Tibial artery (tissue), 4 donors: ENCODE measurements at regions not wholly inside any gene's neighbourhood (a gene's known extent, or its start where the extent isn't known, plus 50 kb on each side); places are given as distances from the start of the nearest gene placed in this dataset.

Experiments
- DNase-seq, 2 donors: peaks; one replicate each; pipeline ENCODE4 v3.0.0-alpha.2; 2019
- H3K27ac ChIP-seq, 2 donors: fragments of 200-600 bp; sonication (generic) in 1 of 2; 1 replicate in 1 of 2; 2 replicates in 1 of 2; pipeline ENCODE4 v1.5.1; 2018 to 2019; ENCODE audit warnings: mild to moderate bottlenecking in 1 of 2
- H3K27me3 ChIP-seq, 2 donors: fragments of 200-600 bp; sonication (generic) in 1 of 2; one replicate each; pipeline versions ENCODE4 v1.5.1 to v1.6.0; 2016 to 2019
- H3K36me3 ChIP-seq, 3 donors: fragments of 200-600 bp; sonication (generic) in 2 of 3; one replicate each; pipeline ENCODE4 v1.5.1; 2016 to 2019; ENCODE audit warnings: mild to moderate bottlenecking in 2 of 3
- H3K4me1 ChIP-seq, 4 donors: fragments of 200-600 bp; sonication (generic) in 2 of 4; 1 replicate in 3 of 4; 2 replicates in 1 of 4; pipeline ENCODE4 v1.5.1; 2016 to 2019
- H3K4me3 ChIP-seq, 2 donors: fragments of 200-600 bp; sonication (generic) in 1 of 2; 1 replicate in 1 of 2; 2 replicates in 1 of 2; pipeline ENCODE4 v1.5.1; 2018 to 2019; ENCODE audit warnings: mild to moderate bottlenecking in 2 of 2
- H3K9me3 ChIP-seq, 3 donors: fragments of 200-600 bp; sonication (generic) in 1 of 3; one replicate each; pipeline ENCODE4 v1.5.1; 2016 to 2019
- intact Hi-C: fragments of 100-400 bp; cut with DNase I; formaldehyde crosslinking; loops from one replicate; pipeline ENCODE4 v1.15.0; 2023; ENCODE audit warnings: low total_unique reads
- TF ChIP-seq, protein P1 (sequence below), 2 experiments: fragments of 200-600 bp in 1 of 2; fragments of 450-650 bp in 1 of 2; IDR thresholded peaks; one replicate each; pipeline ENCODE4 v1.5.1; 2017 to 2019; ENCODE audit warnings: antibody characterized with exemption in 2 of 2, mild to moderate bottlenecking in 1 of 2, moderate library complexity in 1 of 2

DNA sequence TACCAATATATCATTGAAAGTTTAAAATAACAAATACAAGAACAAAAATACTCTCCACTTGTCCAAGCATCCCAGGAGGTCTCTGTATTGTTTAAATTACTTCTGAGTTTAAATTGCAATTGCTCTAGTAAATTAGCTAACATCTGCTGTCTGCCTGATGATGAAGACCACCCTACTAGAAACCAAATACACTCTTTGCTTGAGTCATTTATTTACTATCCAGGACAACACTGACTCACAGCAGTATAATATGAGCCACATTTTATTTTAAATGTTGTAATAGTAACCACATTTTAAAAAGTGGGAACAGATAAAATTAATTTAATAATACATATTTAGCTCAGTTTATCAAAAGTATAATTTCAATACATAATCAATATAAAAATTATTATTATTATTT is 62.9 kb upstream of the EEA1 start:
- intact Hi-C loops = no loop called here
- Histone ChIP-seq H3K27ac (no peak overlapping the region), H3K36me3 (no peaks in the 10 kb centered on the region), H3K4me3 (no peak overlapping the region), H3K27me3 (no peaks in the 10 kb centered on the region), H3K4me1 (peaks cover 0 to 13% (median 4%) of the 10 kb centered on the region in 4 donors), H3K9me3 (no peaks in the 10 kb centered on the region)
- TF ChIP-seq, protein P1, sequence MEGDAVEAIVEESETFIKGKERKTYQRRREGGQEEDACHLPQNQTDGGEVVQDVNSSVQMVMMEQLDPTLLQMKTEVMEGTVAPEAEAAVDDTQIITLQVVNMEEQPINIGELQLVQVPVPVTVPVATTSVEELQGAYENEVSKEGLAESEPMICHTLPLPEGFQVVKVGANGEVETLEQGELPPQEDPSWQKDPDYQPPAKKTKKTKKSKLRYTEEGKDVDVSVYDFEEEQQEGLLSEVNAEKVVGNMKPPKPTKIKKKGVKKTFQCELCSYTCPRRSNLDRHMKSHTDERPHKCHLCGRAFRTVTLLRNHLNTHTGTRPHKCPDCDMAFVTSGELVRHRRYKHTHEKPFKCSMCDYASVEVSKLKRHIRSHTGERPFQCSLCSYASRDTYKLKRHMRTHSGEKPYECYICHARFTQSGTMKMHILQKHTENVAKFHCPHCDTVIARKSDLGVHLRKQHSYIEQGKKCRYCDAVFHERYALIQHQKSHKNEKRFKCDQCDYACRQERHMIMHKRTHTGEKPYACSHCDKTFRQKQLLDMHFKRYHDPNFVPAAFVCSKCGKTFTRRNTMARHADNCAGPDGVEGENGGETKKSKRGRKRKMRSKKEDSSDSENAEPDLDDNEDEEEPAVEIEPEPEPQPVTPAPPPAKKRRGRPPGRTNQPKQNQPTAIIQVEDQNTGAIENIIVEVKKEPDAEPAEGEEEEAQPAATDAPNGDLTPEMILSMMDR (IDR thresholded peaks at IDR 0.05) = no peak
- no peak for DNase-seq

DNA sequence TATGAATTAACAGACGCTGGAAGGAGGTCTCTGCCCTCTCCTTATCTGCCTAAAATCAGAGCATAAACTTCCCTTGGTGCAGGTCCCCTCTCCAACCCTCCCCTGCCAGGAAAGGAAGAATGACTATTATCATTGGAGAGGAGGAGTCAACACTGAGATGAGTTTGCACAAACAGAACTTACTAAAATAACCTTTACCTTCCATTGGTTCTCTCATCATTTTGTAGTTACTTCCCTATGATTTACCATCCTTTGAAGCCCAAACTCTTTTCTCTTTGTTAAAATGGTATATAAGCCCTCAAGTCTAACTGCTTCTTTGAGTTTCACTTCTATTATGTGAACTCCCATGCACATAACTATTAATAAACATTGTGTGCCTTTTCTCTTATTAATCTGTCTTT is 64.2 kb upstream of the EEA1 start:
- TF ChIP-seq, protein P1 (IDR thresholded peaks at IDR 0.05) = no peak
- Histone ChIP-seq H3K36me3 (no peaks in the 10 kb centered on the region), H3K9me3 (no peaks in the 10 kb centered on the region), H3K4me3 (no peak overlapping the region), H3K4me1 (peaks cover 0 to 2% (median 0%) of the 10 kb centered on the region in 4 donors), H3K27me3 (no peaks in the 10 kb centered on the region), H3K27ac (no peak overlapping the region)
- intact Hi-C loops = no loop called here
- no peak for DNase-seq

DNA sequence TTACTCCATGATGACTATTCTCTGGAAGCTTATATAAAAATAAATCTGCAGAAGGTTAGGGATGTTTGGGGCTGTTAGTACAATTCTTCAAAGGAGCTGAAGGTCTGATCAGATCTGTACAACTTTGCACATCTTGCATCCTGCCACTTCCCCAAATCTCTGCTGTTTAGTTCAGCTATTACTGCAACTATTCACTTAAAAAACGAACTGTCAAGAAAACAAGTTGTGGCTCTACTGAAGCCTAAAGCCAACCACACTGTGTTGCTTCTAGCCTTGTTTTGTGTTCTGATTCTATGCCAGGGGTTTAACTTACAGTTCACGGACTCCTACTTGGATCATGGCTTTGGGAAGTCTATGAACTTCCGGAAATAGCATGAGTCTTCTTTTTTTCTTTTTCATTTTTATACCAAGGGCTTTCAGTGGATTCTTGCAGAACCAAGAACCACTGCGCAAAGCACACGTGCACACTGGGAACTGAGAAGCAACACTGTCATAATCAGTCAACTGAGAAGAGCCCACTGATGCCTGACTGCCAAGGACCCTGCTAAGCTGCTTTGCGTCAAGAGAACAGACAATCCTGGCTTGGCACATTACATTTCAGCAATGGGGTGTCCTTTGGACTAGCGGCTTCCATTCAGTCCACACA is 66.3 kb upstream of the EEA1 start:
- H3K9me3 ChIP-seq = no peaks in the 10 kb centered on the region
- H3K27ac ChIP-seq = no peak overlapping the region
- intact Hi-C loops = no loop called here
- no peaks in the 10 kb centered on the region for H3K36me3 ChIP-seq
- DNase-seq = no peak
- no peaks in the 10 kb centered on the region for H3K27me3 ChIP-seq
- no peaks in the 10 kb centered on the region for H3K4me1 ChIP-seq
- no peak overlapping the region for H3K4me3 ChIP-seq
- TF ChIP-seq, protein P1 (IDR thresholded peaks at IDR 0.05) = no peak

DNA sequence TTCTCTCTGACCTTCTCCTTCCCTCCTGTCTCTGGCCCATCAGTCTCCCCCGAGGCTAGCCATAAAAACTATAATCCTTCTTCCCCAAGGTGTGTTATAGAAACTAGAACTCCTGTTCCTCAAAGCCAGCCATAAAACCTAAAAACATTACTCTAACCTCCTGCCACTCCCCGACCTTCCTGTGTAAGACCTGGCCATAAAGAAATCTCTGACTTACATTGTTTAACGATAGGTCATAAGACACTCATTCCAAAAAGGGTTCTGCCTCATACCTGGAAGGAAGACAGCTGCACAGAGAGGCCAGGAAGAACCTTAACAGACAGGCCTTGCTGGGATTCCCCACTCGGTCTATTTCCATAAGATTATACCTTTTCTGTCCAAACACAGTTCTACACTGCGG is 70.9 kb upstream of the EEA1 start:
- H3K4me3 ChIP-seq = no peak overlapping the region
- H3K27me3 ChIP-seq = no peaks in the 10 kb centered on the region
- no peak for DNase-seq
- TF ChIP-seq, protein P1 (IDR thresholded peaks at IDR 0.05) = no peak
- H3K36me3 ChIP-seq = no peaks in the 10 kb centered on the region
- H3K4me1 ChIP-seq = peaks cover 0 to 6% (median 2%) of the 10 kb centered on the region in 4 donors
- no peak overlapping the region for H3K27ac ChIP-seq
- H3K9me3 ChIP-seq = no peaks in the 10 kb centered on the region
- intact Hi-C loops = no loop called here

DNA sequence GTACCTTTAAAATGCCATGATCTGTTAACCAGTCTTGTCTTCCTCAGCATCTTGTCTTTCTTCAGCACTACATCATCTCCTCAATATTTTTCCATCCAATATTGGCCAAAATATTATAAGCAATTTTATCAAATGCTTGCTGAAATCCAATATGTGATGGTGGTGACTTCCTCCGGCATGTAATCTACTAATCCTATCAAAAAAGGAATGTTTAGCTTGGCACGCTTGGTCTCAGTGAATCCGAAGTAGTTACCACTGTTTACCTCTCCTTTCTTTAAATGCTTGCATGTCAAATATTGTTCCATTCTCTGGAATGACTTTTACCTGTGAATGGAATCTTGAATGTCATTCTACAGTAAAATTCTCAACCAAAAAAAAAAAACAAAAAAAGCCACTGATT is 72.3 kb upstream of the EEA1 start:
- H3K4me1 ChIP-seq = peaks cover 0 to 6% (median 2%) of the 10 kb centered on the region in 4 donors
- intact Hi-C loops = no loop called here
- no peak overlapping the region for H3K27ac ChIP-seq
- H3K4me3 ChIP-seq = no peak overlapping the region
- no peaks in the 10 kb centered on the region for H3K9me3 ChIP-seq
- TF ChIP-seq, protein P1 (IDR thresholded peaks at IDR 0.05) = no peak
- no peaks in the 10 kb centered on the region for H3K27me3 ChIP-seq
- H3K36me3 ChIP-seq = no peaks in the 10 kb centered on the region
- DNase-seq = no peak
